K562 (cell line): ENCODE measurements at regions not wholly inside any gene's neighbourhood (a gene's known extent, or its start where the extent isn't known, plus 50 kb on each side); places are given as distances from the start of the nearest gene placed in this dataset.

ENCODE experiments used
- ATF6 ChIP-seq: sonication (generic); formaldehyde crosslinking; IDR thresholded peaks from 2 replicates; pipeline ENCODE4 v1.4.0; 2020; ENCODE audit warnings: mild to moderate bottlenecking, missing genetic modification reagents
- EZH2 ChIP-seq: IDR thresholded peaks from 2 replicates; pipeline ENCODE4 v1.6.1; 2012; ENCODE audit warnings: low read depth, mild to moderate bottlenecking, inconsistent platforms, low read length, borderline replicate concordance
- MCM5 ChIP-seq: fragments of 450-650 bp; IDR thresholded peaks from 2 replicates; pipeline ENCODE4 v1.6.1; 2016; ENCODE audit warnings: low read depth

GRCh38 chr10:62482581-62482980 lies 108.4 kb downstream of the ZNF365 start:
- TF ChIP-seq EZH2 (no peak), ATF6 (CRISPR knock-in tag) (no peak), MCM5 (no peak)
